HG03354 (cell line): ENCODE measurements at regions not wholly inside any gene's neighbourhood (a gene's known extent, or its start where the extent isn't known, plus 50 kb on each side); places are given as distances from the start of the nearest gene placed in this dataset.
"Not testable (repeated sequence)": the region's sequence is repeated elsewhere in the genome, so short reads cannot be mapped to it uniquely, and the experiment has no call there.

Experiments used
- ATAC-seq: cut with Tn5 transposase; IDR thresholded peaks from one replicate; pipeline ENCODE4 v1.9.1; 2021; ENCODE audit warnings: mild to moderate bottlenecking; ENCODE audit not compliant: unreplicated experiment, poor library complexity, severe bottlenecking

DNA sequence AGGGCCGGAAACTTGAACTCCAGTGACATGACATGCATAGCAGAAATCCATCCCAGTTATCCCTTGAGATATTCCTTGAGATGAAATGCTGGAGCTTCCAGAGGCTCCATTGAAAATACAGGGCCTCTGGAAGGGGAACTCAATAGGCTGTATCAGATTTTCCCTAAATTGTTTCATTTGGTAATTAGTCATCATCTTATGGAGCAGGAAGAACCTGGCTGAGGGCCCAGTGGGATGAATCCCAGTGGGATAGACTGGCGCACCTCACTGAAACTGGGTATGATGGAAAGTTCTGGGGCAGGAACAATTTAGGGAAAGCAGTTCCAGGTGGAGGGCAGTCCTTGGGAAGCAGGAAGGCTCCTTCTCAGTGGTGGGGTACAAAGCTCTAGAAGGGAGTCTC is 307.8 kb upstream of the DIPK2B start:
- no peak for ATAC-seq

DNA sequence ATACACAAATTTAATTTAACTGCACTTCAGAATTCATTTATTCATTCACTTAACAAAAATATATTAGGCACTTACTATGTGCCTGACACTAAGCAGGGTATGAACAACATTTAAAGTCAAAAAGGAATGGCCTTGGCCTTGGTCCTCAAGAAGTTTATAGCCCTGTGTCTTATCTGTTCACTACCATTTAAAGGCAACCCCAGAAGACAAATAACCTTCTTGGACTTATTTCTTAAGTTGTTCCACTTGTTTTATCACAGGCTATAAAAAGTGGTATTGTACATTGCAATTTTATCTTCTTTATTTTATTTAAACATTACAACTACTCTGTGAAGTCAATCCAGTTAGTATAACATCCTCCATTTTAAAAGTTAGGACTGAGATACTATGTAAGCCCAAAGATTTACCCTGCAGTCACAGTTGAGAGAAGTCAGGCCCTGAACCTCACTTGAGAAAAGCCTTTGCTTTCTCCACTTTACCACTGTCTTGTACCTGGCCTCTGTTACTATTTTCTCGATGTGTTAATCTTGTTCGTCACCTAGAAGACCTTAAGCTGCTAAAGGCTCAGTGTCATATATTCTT is 305.6 kb upstream of the DIPK2B start:
- no peak for ATAC-seq

DNA sequence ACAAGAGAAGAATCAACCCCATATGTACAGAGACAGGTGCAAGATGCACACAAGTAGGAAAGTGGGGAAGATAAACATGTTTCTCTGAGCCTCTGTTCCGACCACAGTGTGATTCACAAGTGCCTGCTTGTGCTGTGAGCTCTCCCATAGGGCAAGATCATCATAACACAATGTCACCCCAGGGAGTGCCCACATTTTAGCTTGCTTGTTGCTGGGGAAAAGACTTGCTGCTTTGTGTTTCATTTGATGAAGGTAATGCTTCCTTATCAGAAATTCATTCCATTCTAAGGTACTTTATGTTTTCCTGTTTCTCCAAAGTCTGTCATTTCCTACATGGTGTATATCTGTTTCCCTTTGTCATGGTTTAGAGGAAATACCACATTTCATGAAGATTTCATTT is 304.5 kb upstream of the DIPK2B start:
- no peak for ATAC-seq

DNA sequence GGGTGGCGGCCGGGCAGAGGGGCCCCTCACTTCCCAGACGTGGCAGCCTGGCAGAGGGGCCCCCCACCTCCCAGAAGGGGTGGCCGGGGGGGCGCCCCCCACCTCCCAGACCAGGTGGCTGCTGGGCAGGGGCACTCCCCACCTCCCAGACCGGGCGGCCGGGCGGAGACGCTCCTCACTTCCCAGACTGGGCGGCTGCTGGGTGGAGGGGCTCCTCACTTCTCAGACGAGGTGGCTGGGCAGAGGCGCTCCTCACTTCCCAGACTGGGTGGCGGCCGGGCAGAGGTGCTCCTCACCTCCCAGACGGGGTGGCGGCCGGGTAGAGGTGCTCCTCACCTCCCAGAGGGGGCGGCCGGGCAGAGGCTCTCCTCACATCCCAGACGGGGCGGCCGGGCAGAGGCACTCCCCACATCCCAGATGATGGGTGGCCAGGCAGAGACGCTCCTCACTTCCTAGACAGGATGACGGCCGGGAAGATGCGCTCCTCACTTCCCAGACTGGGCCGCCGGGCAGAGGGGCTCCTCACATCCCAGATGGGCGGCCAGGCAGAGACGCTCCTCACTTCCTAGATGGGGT is 303.2 kb upstream of the DIPK2B start:
- ATAC-seq, result not testable (repeated sequence)

DNA sequence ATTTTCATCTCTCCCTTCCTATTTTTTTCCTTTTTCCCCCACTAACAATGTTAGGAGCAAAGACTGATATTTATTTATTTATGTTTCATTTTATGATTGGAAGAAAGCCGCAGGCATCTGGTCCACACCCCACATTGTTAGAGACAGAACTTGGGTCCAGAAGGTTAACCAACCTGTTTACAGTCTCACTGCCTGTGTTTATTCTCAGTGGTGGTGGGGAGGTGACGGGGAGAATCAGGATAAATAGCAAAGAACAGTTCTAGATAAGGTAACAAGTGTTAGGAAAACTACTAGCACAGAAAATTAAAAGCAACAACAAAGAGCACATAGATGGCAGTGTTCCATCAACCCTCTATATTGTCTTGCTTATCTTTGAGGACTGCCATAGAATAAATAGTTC is 301.7 kb upstream of the DIPK2B start:
- ATAC-seq, result no peak

DNA sequence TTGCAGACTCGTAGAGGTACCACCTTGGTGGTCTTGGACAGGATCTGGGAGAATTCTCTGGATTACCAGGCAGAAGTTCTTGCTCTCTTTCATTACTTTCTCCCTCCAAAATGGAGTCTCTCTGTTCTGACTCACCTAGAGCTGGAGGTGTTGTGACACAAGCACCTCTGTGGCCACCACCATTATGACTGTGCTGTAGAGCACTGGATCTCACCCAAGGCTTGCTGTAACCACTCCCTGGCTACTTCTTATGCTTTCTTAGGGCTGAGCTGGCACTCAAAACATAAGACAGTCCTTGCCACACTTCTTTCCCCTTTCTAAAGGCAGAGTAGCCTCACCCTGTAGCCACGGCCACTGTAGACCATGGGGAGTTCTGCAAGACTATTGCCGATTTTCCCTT is 296.6 kb upstream of the DIPK2B start:
- no peak for ATAC-seq

DNA sequence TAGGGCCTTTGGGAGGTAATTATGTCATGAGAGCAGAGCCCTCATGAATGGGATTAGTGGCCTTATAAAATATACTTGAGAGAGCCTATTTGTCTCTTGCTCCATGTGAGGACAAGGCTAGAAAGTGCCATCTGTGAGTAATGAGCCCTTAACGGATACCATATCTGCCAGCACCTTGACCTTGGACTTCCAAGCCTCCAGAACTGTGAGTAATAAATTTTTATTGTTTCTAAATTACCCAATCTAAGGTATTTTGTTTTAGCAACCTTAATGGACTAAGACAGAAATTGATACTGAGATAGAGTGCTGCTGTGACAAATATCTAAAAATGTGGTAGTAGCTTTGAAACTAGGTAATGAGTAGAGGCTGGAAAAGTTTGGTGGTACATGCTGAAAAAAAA is 285.0 kb upstream of the DIPK2B start:
- no peak for ATAC-seq

DNA sequence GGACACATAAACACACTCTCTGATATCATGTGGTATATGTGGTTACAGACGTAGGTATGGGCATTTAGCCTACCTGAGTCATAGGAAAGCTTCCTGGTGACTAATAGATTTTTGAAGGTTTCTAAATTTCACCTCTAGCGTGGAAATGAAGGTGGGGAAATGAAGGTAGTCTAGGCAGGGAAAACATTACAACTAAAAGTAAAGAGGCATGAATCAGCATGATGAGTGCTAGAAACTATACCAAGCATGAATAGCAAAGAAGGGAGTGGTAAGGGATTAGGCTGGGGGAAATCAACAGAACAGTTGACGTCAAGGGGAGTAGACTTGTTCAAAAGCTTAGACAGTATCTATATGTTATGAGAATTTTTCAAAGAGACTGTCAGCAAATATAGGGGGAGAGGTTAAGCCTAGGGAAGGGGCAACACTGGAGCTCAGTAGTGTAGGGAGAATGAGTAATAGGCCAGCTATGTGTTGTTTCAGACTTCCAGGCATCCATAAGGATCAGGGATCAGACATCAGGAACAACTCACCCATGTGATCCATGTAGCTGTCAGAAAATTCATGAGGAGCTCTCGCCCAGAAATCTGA is 279.3 kb upstream of the DIPK2B start:
- ATAC-seq, result no peak

DNA sequence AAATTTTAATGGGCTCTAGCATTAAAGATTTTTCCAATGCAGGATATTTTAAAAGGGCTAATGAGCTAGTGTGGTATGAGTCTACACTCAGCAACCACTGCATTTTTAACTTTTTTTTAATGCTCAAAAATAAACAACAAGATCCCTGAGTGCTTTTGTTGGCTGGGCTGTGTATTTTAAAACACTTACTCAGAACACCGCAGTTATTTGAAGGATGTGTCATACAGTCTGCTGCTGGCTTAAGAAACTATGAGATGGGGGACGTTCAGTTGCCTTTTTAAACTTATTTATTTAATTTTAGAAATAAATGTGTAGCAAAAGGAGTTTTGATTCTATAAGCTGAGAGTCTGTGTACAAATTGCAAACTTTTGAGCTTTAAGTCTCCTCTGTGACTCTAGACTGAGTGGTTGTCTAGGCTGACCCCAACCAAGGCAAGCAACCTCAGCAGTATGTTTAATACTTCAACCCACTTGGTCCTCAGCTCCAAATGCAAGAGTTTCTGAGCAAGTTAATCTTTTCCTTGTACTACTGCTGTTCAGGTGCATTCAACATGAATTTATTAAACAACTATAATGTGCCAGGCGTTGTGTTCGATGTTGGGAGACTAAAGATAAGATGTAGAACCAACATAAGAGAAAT is 278.6 kb upstream of the DIPK2B start:
- no peak for ATAC-seq

DNA sequence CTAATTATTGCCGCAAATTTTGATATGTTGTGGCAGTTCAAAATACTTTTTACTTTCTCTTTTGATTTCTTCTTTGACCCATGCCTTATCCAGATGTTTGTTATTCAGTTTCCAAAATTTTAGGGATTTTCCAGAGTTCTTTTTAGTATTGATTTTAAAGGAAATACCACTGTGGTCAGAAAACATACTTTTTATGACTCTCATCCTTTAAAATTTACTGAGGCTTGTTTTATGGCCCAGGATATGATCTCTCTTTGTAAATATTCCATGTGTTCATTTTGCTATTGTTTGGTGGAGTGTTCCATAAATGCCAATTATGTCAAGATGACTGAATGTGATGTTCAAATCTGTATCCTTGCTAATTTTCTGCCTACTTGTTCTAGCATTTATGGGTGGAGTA is 272.3 kb upstream of the DIPK2B start:
- ATAC-seq, result no peak

DNA sequence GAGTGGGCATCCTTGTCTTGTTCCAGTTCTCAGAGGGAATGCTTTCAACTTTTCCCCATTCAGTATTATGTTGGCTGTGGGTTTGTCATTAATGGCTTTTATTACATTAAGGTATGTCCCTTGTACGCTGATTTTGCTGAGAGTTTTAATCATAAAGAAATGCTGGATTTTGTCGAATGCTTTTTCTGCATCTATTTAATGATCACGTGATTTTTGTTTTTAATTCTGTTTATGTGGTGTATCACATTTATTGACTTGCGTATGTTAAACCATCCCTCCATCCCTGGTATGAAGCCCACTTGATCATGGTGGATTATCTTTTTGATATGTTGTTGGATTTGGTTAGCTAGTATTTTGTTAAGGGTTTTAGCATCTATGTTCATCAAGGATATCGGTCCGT is 266.9 kb upstream of the DIPK2B start:
- not testable (repeated sequence) for ATAC-seq

DNA sequence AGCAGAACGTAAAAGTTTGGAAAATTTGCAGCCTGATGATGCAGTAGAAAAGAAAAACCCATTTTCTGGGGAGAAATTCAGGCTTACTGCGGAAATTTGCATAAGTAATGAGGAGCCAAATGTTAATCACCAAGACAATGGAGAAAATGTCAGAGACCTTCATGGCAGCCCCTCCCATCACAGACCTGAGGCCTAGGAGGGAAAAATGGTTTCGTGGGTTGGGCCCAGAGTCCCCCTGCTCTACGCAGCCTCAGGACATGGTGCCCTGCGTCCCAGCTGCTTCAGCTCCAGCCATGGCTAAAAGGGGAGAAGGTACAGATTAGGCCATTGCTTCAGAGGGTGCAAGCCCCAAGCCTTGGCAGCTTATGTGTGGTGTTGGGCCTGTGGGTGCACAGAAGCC is 255.1 kb upstream of the DIPK2B start:
- ATAC-seq, result not testable (repeated sequence)

DNA sequence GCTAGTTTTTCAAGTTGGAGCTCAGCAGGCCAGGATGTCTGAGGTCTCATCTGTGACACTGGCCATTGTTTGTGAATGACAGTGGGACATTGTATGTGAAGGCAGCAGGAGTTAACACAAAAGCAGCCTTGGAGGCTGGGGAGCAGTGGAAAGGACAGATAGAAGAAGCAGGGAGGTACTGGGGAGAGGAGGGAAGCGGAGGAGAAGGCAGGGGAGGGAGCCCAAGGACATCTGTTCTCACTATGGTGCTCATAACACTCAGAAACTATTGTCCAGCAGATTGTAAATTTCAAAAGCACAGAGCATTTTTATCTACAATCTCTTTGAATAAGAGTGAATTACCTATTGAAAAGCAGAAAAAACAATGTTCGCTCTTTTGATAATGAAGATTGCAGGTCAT is 253.6 kb upstream of the DIPK2B start:
- no peak for ATAC-seq

DNA sequence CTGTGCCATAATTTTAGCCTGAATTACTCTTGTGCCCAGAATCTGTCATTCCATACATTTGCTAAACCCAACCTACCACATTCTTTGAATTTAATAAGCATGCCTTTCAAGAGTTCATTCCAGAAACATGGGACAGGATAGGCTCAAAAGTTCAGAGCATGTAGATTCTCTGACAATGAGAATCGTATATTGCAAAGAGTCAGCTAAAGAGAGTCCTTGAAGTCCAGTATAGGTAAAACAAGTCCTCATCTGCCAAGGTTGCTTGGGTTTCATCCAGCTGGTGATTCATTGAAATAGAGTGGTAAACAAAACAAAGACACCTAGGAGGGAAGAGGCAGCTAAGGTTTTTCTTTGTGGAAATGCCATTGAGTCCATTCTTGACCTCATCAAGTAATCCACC is 249.3 kb upstream of the DIPK2B start:
- ATAC-seq, result no peak

DNA sequence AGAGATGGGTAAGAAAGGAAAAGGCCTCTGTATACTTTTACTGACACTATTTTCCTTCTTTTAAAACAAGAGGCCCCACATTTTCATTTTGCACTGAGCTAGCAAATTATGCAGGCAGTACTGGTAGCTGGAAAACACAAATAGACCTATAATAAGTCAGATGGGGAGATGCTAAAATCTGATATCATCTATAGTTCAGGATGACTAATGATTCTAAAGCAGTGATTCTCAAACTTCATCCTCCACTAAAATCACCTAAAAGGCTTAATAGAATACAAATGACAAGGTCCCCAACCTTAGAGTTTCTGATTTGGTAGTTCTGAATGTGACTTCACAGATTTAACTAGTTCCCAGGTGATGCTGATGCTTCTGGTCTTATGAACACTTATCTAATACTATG is 247.3 kb upstream of the DIPK2B start:
- ATAC-seq, result no peak

DNA sequence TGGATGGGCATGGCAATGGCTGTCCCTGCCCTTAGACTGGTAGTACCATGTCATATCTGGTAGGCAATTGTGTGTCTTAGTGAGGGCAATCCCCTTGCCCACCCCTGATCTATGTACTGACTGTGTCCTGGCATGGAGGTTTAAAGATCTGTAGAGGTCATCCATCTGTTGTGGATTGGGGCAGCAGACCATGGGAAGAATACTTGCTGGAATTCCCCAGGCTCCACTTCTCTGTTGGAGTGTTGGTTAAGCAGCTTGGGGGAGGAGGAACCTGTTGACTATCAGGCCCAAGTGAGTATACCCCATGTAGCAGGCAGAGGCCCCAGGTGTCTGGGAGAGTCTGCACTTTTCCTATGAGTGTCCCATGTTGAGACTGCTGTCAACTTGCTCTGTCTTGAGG is 246.7 kb upstream of the DIPK2B start:
- no peak for ATAC-seq

DNA sequence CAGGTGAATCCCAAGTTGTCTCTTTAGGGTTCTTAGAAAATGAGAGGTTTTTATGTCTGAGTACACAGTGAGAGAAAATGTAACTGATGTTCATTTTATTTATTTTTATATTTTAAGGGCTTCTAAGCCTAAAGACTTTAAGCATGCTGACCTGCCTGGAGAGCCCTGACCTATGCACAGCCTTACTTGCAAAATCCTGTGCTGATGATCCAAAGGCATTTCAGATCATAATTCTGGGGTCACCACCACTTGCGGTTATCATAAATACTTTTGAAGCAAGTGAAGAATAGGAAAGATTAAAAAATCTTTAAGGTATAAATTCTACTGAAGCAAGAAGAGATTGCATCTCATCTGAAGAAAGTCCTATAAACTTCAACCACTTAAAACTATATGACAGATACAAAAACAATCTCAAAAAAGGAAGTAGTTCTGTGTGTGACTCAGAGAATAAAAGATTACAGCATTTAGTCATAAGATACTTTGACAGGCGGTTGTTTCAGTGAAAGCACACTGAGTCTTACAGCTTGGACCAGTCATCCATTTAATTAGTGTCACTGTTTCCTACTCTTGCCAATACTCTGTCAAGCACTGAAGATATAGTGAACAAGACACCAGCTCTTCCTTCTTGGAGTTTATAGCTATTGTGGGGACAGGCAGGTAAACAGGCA is 245.2 kb upstream of the DIPK2B start:
- no peak for ATAC-seq

DNA sequence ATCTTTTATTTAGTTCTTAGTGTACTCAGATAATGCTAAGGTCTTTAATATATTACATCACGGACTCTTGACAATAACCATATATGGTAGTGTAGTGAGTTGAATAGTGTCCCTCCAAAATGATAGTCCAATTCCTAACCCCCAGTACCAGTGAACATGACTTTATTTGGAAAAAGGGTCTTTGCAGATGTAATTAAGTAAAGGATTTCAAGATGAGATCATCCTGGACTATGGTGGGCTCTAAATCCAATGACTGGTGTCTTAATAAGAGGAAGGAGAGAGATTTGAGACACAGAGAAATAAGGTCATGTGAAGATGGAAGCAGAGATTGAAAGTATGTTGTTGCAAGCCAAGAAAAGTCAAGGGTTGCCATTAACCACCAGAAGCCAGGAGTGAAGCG is 236.5 kb upstream of the DIPK2B start:
- no peak for ATAC-seq

DNA sequence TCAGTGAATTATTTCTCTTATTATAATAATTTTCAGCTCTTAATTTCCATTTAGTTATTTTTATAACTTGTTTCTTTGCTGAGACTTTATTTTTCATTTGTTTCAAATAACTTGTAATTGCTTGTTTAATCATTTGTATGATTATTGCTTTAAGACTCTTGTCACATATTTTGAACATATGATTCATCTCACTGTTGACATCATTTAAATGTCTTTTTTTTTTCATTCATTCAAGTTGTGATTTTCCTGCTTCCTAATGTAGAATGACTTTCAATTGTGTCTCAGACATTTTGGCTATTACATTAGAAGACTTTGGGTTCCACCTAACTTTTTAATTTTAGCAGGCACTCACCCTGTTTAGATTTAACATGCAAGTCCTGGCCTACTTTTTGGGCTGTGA is 234.8 kb upstream of the DIPK2B start:
- ATAC-seq, result no peak

DNA sequence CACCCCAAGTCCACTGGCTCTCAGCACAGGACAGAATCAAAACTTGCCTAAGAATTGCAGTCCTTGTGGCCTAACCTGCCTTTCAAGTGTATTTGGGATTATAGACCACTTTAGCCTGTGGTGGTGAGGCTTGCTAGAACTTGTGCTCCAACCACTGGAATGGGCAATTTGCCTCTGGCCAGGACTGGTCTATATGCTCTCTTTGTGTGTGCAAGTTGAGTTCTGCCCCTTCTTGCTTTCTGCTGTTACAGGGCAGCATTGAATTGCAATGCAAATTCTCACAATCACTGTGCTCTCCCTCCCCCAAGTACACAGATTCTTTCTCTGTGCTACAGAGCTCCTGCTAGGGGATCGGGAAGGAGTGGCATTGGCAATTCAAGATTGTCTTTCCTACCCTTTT is 233.6 kb upstream of the DIPK2B start:
- no peak for ATAC-seq

DNA sequence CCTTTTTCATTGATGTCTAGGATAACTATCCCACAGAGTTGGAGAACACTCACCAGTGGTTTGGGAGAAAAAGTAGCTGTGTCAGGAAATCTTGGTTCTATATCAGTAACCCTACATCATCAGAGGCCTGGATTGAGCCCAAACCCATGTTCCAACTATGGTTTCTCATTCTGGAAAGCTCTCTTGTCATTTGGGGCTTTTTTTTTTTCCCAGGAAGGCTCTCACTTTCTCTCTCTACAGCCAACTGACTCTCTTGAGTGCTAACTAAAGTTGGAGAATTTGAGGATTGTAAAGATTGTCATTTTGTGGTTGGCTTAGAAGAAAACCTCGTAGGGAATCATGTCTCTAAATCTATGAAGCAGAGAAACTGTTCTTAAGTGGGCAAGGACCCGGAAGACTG is 228.2 kb upstream of the DIPK2B start:
- no peak for ATAC-seq
